GM13977 (cell line): ENCODE measurements at regions not wholly inside any gene's neighbourhood (a gene's known extent, or its start where the extent isn't known, plus 50 kb on each side); places are given as distances from the start of the nearest gene placed in this dataset.

ENCODE experiments used
- DNase-seq: peaks from one replicate; pipeline ENCODE4 v3.0.0; 2012; ENCODE audit warnings: low spot score
- CTCF ChIP-seq: IDR thresholded peaks from 2 replicates; pipeline ENCODE4 v1.5.1; 2012; ENCODE audit warnings: mild to moderate bottlenecking, control low read depth; ENCODE audit not compliant: insufficient read depth; ENCODE audit errors: extremely low read depth, missing control alignments
- in situ Hi-C: fragments of 300-500 bp; cut with MboI; formaldehyde crosslinking; loops from one replicate; pipeline ENCODE4 v1.12.0; 2022; ENCODE audit warnings: low sequenced_read_pairs, low pct_unique_long_range_greater_than_20kb, mixed read lengths, inconsistent platforms; ENCODE audit not compliant: unreplicated experiment

GRCh38 chr10:30117812-30118501 is 58.6 kb upstream of the JCAD start:
- in situ Hi-C loops = no loop called here
- no peak for TF ChIP-seq CTCF
- no peak for DNase-seq

- DNase-seq = no peak
- in situ Hi-C loops = no loop called here
- TF ChIP-seq CTCF = no peak
Observed at GRCh38 chr10:30116041-30116491, 56.7 kb upstream of the JCAD start.

GRCh38 chr10:30115626-30115940 is 56.2 kb upstream of the JCAD start:
- no peak for DNase-seq
- TF ChIP-seq CTCF = no peak
- in situ Hi-C loops = no loop called here

GRCh38 chr10:30114881-30115625 is 55.7 kb upstream of the JCAD start:
- DNase-seq = no peak
- no peak for TF ChIP-seq CTCF
- in situ Hi-C loops = no loop called here

GRCh38 chr10:30114401-30114800 is 55.0 kb upstream of the JCAD start:
- no peak for DNase-seq
- in situ Hi-C loops = no loop called here
- TF ChIP-seq CTCF = no peak

- no peak for DNase-seq
- in situ Hi-C loops = no loop called here
- no peak for TF ChIP-seq CTCF
Observed at GRCh38 chr10:30111340-30112022, 52.1 kb upstream of the JCAD start.
